NCI-H187 treated with DMSO at 0.1 percent for 48 hours (cell line): ENCODE measurements at regions not wholly inside any gene's neighbourhood (a gene's known extent, or its start where the extent isn't known, plus 50 kb on each side); places are given as distances from the start of the nearest gene placed in this dataset.

Experiments
- DNase-seq: peaks from one replicate; lab custom pipeline; 2025; lab: John Stamatoyannopoulos, UW

DNA sequence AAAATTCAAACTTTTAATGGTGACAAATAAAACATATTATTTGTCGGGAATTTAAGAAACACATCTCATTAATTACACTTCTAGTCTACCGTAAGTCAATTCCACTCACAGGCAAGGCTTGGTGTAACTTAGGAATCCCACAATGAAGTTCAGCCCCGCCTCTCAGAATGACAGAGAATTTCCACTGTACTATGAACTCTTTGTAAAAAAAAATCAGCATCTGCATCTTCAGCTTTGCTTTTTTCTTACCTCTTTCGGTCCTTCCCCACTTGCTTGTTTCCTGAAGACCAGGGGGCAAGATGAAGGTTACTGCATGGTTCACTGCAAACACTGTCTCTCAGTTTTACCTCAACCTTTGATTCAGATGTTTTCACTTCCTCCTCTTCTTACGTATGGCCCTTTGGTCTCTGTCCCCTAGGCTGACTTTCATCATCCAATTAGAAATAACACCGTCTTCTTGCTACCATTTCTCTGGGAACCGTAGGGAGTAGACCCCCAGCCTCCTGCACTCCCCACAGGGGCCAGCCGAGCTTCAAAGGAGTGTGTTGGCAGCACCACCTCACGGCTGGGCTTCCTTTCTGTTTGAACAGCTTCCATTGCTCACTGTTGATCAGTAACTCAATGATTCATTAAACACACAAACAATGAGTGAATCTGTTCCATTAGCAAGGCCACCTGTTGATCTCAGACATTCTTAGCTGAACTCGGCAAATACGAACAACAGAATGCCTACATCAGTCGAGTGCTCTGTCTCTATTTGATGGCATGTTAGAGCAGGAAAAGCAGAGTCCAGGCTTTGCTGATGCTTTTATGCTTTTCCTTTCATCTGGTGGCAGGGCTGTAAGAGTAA lies 343.0 kb downstream of the BMP4 start:
- DNase-seq: peak; percentile 33

DNA sequence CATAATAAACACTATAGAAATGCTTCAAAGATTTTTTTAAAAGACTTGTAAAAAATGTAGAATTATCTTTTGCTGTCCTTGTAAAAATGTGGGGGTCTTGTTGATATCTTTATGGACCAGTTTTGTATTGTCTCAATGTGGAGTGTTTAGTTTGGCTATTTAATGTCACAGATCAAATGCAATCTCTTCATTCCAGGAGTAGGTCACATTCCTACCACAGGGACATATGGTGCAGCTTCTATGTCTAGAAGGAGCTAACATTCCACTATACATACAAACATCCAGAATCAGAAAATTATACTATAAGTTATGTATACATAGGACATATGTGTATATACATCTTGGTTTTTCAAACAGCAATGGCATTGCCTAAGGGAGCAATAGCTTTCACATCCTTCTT lies 345.7 kb downstream of the BMP4 start:
- DNase-seq: no peak

DNA sequence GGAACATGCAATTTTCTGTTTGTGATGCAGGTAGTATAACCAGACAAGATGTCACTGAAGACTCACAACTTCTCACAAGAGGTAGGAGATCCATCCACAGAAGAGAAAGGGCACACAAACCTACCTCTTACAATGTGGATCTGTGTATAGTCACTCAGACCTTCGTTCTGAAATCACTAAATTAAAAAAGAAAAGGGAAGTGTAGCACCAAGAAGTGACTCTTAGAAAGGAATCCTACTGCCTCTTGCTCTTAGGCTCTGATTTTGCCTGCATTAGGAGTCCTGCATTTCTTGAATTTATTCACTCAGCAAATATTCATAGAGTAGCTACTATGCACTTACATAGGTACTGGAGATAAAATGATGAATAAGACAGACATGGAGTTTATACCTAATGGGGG lies 347.6 kb downstream of the BMP4 start:
- DNase-seq: no peak

DNA sequence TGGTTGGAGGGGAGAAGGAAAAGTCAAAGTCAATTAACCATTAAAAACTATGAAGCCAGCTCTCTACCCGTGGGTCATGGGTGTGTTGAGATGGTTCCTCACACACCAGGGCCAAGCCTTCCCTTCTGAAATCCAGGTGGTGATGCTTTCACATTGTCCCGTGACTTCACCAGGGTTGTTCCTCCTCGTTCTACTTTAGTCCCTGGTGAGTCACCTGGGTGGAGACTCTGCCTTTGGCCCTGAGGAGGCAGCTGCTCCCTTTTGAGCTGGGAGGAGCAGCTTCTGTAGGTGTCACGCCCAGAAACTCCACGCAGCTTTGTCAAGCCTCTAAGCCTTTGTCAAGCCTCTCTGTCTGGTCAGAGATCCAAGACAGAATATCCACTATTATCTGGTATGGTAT lies 348.3 kb downstream of the BMP4 start:
- no peak for DNase-seq

DNA sequence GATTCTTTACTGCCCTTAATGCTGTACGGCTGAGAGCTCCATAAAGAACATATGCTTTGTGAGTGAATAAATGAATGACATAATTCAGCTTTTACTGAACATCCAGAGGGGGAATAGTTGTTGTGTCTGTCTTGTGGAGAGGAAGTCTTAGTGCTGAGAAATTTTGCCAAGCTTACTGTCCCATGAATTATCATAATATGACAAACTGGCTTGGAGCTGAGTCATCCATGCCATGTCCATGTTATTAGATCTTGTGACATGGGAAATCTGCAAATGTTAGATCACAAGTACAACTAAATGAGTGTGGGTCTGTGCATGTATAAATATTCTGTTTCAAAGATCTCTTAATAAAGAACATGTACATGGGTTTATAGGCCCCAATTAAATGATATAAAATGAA lies 350.4 kb downstream of the BMP4 start:
- DNase-seq: no peak

GRCh38 chr14:53605562-53605961 lies 351.1 kb downstream of the BMP4 start:
- DNase-seq: no peak

DNA sequence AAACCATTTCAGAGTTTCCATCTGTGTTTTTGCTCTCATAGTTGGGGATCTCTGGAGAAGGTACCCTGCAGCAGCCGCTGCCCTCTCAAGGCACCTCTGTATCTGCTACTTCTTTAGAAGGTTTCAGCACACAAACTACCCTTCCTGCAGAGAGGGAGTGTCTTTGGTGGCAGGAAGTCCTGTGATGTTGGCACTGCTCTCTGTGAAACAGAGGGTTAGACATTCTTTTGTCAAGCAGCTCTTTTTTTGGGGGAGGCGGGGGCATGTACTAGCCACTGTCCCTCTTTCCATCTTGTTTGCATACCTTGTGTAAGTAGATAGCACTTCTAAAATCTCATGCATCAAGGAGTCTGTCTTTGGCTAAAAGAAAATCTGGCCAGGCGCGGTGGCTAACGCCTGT lies 352.6 kb downstream of the BMP4 start:
- no peak for DNase-seq

DNA sequence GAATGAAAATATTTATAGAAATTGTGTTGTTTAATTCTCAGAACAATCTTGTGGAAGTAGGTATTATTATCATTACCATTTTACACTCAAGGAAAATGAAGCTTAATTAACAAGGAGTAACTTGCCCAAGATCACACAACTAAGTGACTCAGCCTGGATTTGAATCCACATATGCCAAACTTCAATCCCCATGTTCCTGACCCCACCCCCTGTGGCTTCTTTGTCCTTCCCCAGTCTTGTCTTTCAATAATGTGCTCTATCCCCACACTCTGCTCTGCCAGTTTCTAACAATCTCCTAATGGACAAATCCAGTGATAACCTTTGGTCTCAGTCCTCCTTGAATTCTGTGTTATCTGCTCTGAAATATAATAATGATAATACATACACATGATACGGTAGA lies 355.2 kb downstream of the BMP4 start:
- DNase-seq: no peak

- peak; percentile 76 for DNase-seq
These were observed 357.2 kb downstream of the BMP4 start for GRCh38 chr14:53599221-53599945.

DNA sequence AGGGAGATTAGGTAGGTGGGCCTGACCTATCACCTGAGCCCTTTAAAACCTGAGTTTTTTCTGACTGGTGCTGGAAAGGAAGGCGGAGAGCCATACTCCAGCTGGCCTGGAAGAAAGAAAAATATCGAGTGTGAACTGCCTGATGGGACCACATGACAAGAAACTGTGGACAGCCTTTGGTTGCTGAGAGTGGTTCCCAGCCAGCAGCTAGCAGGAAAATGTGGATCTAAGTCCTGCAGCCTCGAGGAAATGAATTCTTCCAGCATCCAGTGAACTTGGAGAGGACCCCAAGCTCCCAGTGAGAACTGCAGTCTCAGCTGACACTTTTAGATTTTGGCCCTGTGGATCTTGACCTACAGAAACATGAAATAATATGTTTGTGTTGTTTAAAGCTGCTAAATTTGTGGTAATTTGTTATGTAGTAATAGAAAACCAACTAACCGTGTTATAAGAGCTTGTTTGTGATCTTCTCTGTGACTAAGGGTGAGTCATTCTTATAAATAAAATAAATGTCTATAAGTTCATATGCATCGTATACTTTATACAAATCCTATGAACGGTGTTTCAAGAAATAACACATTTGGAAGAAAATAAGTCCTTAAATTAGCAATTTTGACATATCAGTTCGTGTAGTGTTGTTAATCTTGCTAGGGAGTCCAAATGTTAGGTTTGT lies 359.6 kb downstream of the BMP4 start:
- DNase-seq: no peak

- no peak for DNase-seq
These were observed 364.8 kb downstream of the BMP4 start for GRCh38 chr14:53591816-53592215.

- no peak for DNase-seq
These were observed 375.1 kb downstream of the BMP4 start for GRCh38 chr14:53581504-53581903.

- DNase-seq: no peak
These were observed 384.8 kb downstream of the BMP4 start for GRCh38 chr14:53571641-53572328.

GRCh38 chr14:53570411-53571387 lies 385.9 kb downstream of the BMP4 start:
- DNase-seq: no peak

DNA sequence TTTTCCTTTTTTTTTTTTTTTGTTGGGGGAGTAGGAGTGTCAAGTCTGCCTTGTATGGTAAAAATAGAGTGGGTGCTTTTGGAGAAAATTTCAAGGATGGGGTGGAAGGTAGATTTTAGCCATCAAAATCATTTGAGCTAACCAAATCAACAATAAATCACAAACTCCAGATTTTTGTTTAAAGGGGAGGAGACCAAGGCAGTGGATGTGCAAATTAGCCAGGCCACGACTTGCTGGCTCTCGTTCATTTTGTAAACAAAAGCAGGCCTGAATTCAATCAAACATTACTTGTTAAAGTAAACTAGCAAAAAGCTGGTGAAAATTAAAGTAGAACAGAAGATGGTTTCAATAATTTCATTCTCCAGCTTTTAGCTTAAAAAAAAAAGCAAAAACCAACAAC lies 387.2 kb downstream of the BMP4 start:
- no peak for DNase-seq

DNA sequence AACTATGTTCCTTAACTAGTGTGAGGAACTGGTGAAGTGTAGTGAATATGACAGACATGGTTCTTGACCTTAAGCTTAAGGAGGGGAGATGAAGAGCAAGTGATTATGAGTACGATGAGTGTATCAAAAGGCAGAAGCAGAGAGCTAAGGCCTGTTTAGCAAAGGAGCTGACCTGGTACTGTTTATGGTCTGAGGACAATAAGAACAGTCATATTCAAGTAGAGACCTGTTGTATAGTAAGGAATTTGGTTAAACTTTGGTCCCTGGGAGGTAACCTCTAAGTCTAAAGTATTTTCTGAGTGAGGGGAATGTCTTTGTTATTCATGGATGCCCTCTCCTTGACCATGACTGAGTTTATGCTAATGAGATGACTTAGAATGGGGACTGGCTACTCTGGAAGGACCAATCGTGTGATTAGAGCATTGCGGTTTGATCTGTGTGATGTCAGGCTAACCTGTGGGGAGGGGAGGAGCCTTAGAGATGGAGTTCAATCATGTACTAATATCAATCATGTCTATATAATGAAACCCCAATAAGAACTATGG lies 389.3 kb downstream of the BMP4 start:
- no peak for DNase-seq

DNA sequence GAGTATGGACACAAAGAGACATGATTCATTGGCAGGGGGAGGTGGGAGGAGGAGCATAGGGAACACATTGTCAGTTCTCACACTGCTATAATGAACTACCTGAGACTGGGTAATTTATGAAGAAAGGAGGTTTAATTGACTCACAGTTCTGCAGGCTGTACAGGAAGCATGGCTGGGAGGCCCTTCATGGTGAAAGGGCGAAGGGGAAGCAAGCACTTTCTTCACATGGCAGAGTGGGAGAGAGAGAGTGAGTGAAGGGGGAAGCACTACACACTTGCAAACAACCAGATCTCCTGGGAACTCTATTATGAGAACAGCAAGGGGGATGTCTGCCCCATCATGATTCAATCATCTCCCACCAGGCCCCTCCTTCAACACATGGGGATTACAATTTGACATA lies 391.8 kb downstream of the BMP4 start:
- no peak for DNase-seq

DNA sequence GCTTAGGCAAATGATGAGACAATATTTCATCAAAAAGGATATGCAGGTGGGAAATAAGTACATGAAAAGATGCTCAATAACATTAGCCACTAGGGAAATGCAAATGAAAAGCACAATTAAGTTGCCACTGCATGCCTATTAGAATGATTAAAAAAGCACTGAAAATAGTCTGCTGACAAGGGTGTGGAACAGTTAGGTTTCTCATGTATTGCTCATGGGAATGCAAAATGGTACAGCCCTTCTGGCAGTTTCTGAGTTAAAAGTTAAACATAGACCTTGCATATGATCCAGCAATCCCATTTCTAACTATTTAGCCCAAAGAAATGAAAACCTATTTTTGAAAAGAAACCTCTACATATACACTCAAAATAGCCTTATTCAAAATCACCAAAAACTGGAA lies 393.0 kb downstream of the BMP4 start:
- DNase-seq: no peak

DNA sequence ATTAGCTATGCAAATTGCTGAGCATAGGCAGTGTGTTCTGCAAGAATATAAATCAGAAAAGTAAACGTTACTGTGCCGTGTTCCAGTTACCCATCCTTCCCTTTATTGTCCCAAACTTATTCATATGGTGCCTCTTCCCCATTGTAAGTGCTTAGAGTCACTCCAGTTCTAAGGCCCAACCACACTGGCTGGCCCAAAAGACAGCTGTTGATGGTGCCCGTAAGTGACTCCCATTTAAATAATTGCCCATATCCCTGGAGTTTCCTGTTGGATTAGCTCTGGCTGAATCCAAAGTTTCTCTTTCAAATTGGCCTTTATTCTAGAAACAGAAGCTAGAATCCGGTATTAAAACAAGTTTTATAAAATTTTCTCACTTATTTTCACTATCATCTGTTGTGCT lies 400.1 kb upstream of the DDHD1 start:
- no peak for DNase-seq

DNA sequence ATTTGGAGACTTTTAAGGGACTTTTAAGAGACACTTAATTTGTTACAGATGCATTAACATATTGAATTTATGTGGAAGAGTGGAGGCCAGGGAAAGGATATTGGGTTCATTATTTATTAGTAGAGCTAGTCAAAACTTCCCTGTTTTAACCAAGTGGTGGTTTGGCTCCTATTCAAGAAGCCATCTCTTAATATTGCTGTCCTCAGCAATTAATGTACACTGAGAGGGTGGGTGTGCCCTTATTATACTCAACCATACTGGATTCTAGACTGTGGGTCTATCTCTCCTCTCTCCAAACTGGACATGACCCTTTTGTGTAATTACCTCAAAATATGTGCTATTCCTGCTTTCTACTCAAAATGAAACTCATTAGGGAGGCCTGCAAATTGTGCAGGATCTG lies 398.7 kb upstream of the DDHD1 start:
- no peak for DNase-seq

DNA sequence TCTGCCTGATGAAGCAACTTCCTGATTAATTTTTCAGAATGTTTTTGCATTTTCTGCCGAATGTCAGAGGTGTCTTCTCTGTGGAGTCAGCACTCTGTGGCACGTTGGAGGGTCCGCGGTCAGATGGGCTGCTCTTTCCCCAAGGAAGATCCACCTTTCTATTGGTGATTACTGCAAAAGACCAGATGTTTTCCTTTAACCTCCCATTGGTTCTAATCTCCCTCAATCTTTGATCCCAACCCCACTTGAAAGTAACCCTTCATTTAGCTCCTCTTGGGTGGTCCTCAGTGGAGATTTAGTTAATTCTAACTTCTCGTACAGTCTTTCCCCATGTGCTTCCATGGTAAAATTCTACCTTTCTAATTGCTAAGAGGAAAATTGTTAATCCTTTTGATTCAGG lies 397.7 kb upstream of the DDHD1 start:
- DNase-seq: no peak
